Esophagus muscularis mucosa (tissue), 3 donors: ENCODE measurements at regions not wholly inside any gene's neighbourhood (a gene's known extent, or its start where the extent isn't known, plus 50 kb on each side); places are given as distances from the start of the nearest gene placed in this dataset.

Experiments used
- POLR2A ChIP-seq: fragments of 450-650 bp; IDR thresholded peaks from one replicate; pipeline ENCODE4 v1.6.1; 2017; ENCODE audit warnings: antibody characterized with exemption, moderate library complexity, mild to moderate bottlenecking, low read depth
- POLR2AphosphoS5 ChIP-seq, 2 donors: sonication (generic); formaldehyde crosslinking; IDR thresholded peaks; one replicate each; pipeline ENCODE4 v1.6.1; 2017; ENCODE audit warnings: antibody characterized with exemption in 2 of 2
- TF ChIP-seq, protein P1 (sequence below), 3 experiments: fragments of 200-600 bp in 2 of 3; fragments of 450-650 bp in 1 of 3; sonication (generic) in 2 of 3; IDR thresholded peaks; one replicate each; pipeline ENCODE4 v1.5.1; 2017 to 2019; ENCODE audit warnings: antibody characterized with exemption in 3 of 3, mild to moderate bottlenecking in 2 of 3, moderate library complexity in 1 of 3

DNA sequence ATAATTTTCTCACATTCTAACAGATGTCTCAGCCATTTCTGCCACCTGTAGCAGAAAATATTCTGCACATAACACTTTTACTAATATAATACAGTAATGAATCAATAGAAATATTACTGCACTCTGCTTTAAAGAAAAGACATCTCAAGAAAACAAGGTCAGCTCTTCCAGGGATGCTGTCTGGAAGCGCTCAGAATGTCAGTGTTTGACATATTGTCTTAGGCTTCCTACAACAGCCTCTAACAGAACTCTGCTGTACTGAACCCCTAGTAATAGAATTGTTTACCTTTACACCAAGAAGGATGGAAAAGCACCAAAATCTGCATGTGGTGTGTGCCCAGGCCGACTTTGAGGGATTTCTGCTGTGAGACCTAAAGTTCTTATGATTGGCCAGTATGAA, 61.9 kb upstream of the FSTL1 start:
- TF ChIP-seq, protein P1, sequence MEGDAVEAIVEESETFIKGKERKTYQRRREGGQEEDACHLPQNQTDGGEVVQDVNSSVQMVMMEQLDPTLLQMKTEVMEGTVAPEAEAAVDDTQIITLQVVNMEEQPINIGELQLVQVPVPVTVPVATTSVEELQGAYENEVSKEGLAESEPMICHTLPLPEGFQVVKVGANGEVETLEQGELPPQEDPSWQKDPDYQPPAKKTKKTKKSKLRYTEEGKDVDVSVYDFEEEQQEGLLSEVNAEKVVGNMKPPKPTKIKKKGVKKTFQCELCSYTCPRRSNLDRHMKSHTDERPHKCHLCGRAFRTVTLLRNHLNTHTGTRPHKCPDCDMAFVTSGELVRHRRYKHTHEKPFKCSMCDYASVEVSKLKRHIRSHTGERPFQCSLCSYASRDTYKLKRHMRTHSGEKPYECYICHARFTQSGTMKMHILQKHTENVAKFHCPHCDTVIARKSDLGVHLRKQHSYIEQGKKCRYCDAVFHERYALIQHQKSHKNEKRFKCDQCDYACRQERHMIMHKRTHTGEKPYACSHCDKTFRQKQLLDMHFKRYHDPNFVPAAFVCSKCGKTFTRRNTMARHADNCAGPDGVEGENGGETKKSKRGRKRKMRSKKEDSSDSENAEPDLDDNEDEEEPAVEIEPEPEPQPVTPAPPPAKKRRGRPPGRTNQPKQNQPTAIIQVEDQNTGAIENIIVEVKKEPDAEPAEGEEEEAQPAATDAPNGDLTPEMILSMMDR (IDR thresholded peaks at IDR 0.05) = no peak
- TF ChIP-seq POLR2A = no peak
- TF ChIP-seq POLR2AphosphoS5 (IDR thresholded peaks at IDR 0.05) = no peak
